COLO668 (cell line): ENCODE measurements at regions not wholly inside any gene's neighbourhood (a gene's known extent, or its start where the extent isn't known, plus 50 kb on each side); places are given as distances from the start of the nearest gene placed in this dataset.
"Not testable (repeated sequence)": the region's sequence is repeated elsewhere in the genome, so short reads cannot be mapped to it uniquely, and the experiment has no call there.

ENCODE experiments used
- DNase-seq: peaks from one replicate; lab custom pipeline; 2025; ENCODE audit not compliant: unreplicated experiment; lab: John Stamatoyannopoulos, UW

GRCh38 chr14:56351861-56352260 lies 227.7 kb upstream of the TMEM260 start:
- DNase-seq: no peak

- DNase-seq: no peak
Measured at GRCh38 chr14:56352999-56353398, 226.6 kb upstream of the TMEM260 start.

GRCh38 chr14:56357428-56357827 lies 222.2 kb upstream of the TMEM260 start:
- no peak for DNase-seq

GRCh38 chr14:56358275-56358674 lies 221.3 kb upstream of the TMEM260 start:
- DNase-seq: no peak

GRCh38 chr14:56358851-56359614 lies 220.6 kb upstream of the TMEM260 start:
- DNase-seq: no peak

GRCh38 chr14:56365663-56366062 lies 213.9 kb upstream of the TMEM260 start:
- DNase-seq: not testable (repeated sequence)

GRCh38 chr14:56367416-56367815 lies 212.2 kb upstream of the TMEM260 start:
- no peak for DNase-seq

GRCh38 chr14:56371737-56372136 lies 207.9 kb upstream of the TMEM260 start:
- DNase-seq: no peak

GRCh38 chr14:56374421-56374820 lies 205.2 kb upstream of the TMEM260 start:
- no peak for DNase-seq

GRCh38 chr14:56378046-56378445 lies 201.6 kb upstream of the TMEM260 start:
- DNase-seq: no peak

GRCh38 chr14:56378475-56378877 lies 201.1 kb upstream of the TMEM260 start:
- no peak for DNase-seq

GRCh38 chr14:56379956-56380355 lies 199.6 kb upstream of the TMEM260 start:
- no peak for DNase-seq

GRCh38 chr14:56386024-56386423 lies 193.6 kb upstream of the TMEM260 start:
- DNase-seq: no peak

GRCh38 chr14:56390859-56391258 lies 188.7 kb upstream of the TMEM260 start:
- DNase-seq: no peak

- DNase-seq: no peak
Measured at GRCh38 chr14:56394826-56395530, 184.6 kb upstream of the TMEM260 start.

- no peak for DNase-seq
Measured at GRCh38 chr14:56400109-56400825, 179.3 kb upstream of the TMEM260 start.

- DNase-seq: no peak
Measured at GRCh38 chr14:56412468-56413434, 166.8 kb upstream of the TMEM260 start.

GRCh38 chr14:56413721-56414120 lies 165.9 kb upstream of the TMEM260 start:
- DNase-seq: no peak

GRCh38 chr14:56414236-56414635 lies 165.4 kb upstream of the TMEM260 start:
- DNase-seq: no peak

GRCh38 chr14:56416213-56416612 lies 163.4 kb upstream of the TMEM260 start:
- no peak for DNase-seq

- DNase-seq: no peak
Measured at GRCh38 chr14:56417173-56417572, 162.4 kb upstream of the TMEM260 start.
